Transverse colon (tissue), 4 donors: ENCODE measurements at regions not wholly inside any gene's neighbourhood (a gene's known extent, or its start where the extent isn't known, plus 50 kb on each side); places are given as distances from the start of the nearest gene placed in this dataset.

Experiments
- DNase-seq: peaks from one replicate; pipeline ENCODE4 v3.0.0-alpha.2; 2019
- H3K27ac ChIP-seq, 4 donors: fragments of 200-600 bp; sonication (generic); 2 replicates each; pipeline ENCODE4 v1.5.1; 2016 to 2018; ENCODE audit warnings: inconsistent platforms in 4 of 4
- H3K27me3 ChIP-seq: fragments of 200-600 bp; sonication (generic); 2 replicates; pipeline ENCODE4 v1.5.1; 2017; ENCODE audit warnings: inconsistent platforms
- H3K36me3 ChIP-seq, 4 donors: fragments of 200-600 bp; sonication (generic); 2 replicates each; pipeline ENCODE4 v1.5.1; 2017 to 2019; ENCODE audit warnings: inconsistent platforms in 4 of 4
- H3K4me1 ChIP-seq, 4 donors: fragments of 200-600 bp; sonication (generic); 2 replicates each; pipeline ENCODE4 v1.5.1; 2017 to 2020; ENCODE audit warnings: inconsistent platforms in 4 of 4
- H3K4me3 ChIP-seq, 4 donors: fragments of 200-600 bp; sonication (generic); 1 replicate in 1 of 4; 2 replicates in 3 of 4; pipeline versions ENCODE4 v1.5.1 to v1.6.1; 2017 to 2019; ENCODE audit warnings: inconsistent platforms in 4 of 4
- H3K9me3 ChIP-seq, 2 donors: fragments of 200-600 bp; sonication (generic); 2 replicates each; pipeline ENCODE4 v1.5.1; 2017 to 2019; ENCODE audit warnings: inconsistent platforms in 2 of 2
- CTCF ChIP-seq, 5 experiments: fragments of 200-600 bp in 3 of 5; fragments of 450-650 bp in 2 of 5; sonication (generic) in 3 of 5; IDR thresholded peaks; 1 replicate in 2 of 5; 2 replicates in 3 of 5; pipeline ENCODE4 v1.5.1; 2016 to 2017; ENCODE audit warnings: antibody characterized with exemption in 5 of 5, inconsistent platforms in 3 of 5, mild to moderate bottlenecking in 2 of 5, moderate library complexity in 1 of 5
- EP300 ChIP-seq: sonication (generic); formaldehyde crosslinking; IDR thresholded peaks from one replicate; pipeline ENCODE4 v1.6.1; 2017; ENCODE audit warnings: antibody characterized with exemption, low read depth
- POLR2A ChIP-seq: fragments of 450-650 bp; IDR thresholded peaks from one replicate; pipeline ENCODE4 v1.6.1; 2016; ENCODE audit warnings: antibody characterized with exemption, mild to moderate bottlenecking, moderate library complexity
- POLR2AphosphoS5 ChIP-seq, 3 donors: sonication (generic); formaldehyde crosslinking; IDR thresholded peaks; one replicate each; pipeline ENCODE4 v1.6.1; 2016; ENCODE audit warnings: antibody characterized with exemption in 3 of 3
- WGBS, 2 donors: methylation state at CpG; one replicate each; pipeline ENCODE4 v1.1.5; 2018; ENCODE audit warnings: low coverage in 1 of 2; 5-methylcytosine and 5-hydroxymethylcytosine counted together
- in situ Hi-C, 4 donors: fragments of 200-750 bp; cut with MboI; loops; one replicate each; pipeline versions ENCODE4 v1.15.0 to v1.15.1; 2017; ENCODE audit warnings: low sequenced_read_pairs in 3 of 4, low pct_ligation_motif_present in 1 of 4, low pct_unique_long_range_greater_than_20kb in 1 of 4
- intact Hi-C: fragments of 100-400 bp; cut with DNase I; formaldehyde crosslinking; loops from one replicate; pipeline ENCODE4 v1.15.1; 2023; ENCODE audit warnings: low total_unique reads

- no peak overlapping the region for H3K4me3 ChIP-seq
- intact Hi-C loops (no loop called here), in situ Hi-C loops (no loop called here)
- H3K4me1 ChIP-seq, result no peaks in the 10 kb centered on the region
- DNase-seq, result no peak
- H3K36me3 ChIP-seq, result no peaks in the 10 kb centered on the region
- no peaks in the 10 kb centered on the region for H3K27me3 ChIP-seq
- WGBS, 2 donors, result 67 to 83% methylated on average over 2 to 8 of the region's 8 CpGs
- no peak for TF ChIP-seq POLR2AphosphoS5 (IDR thresholded peaks at IDR 0.05)
- no peak for TF ChIP-seq CTCF (IDR thresholded peaks at IDR 0.05)
- no peak for TF ChIP-seq POLR2A
- TF ChIP-seq EP300, result no peak
- no peak overlapping the region for H3K27ac ChIP-seq
- H3K9me3 ChIP-seq, result no peaks in the 10 kb centered on the region
Measured at GRCh38 chr13:63512095-63512494, 2096.4 kb upstream of the PCDH20 start.

- no peaks in the 10 kb centered on the region for H3K36me3 ChIP-seq
- in situ Hi-C loops, result no loop called here
- no peaks in the 10 kb centered on the region for H3K4me1 ChIP-seq
- H3K4me3 ChIP-seq, result no peak overlapping the region
- no peaks in the 10 kb centered on the region for H3K27me3 ChIP-seq
- peaks cover 0 to 3% of the 10 kb centered on the region in 2 donors for H3K9me3 ChIP-seq
- DNase-seq, result no peak
- H3K27ac ChIP-seq, result no peak overlapping the region
- intact Hi-C loops, result no loop called here
- WGBS, 2 donors, result 33 to 34% methylated on average over 1 of the region's 1 CpG
- TF ChIP-seq POLR2A (no peak), CTCF (IDR thresholded peaks at IDR 0.05) (no peak), POLR2AphosphoS5 (IDR thresholded peaks at IDR 0.05) (no peak), EP300 (no peak)
Measured at GRCh38 chr13:63501702-63502101, 2086.1 kb upstream of the PCDH20 start.

GRCh38 chr13:63497601-63498000, 2082.0 kb upstream of the PCDH20 start:
- in situ Hi-C loops, result no loop called here
- intact Hi-C loops, result no loop called here
- TF ChIP-seq POLR2AphosphoS5 (IDR thresholded peaks at IDR 0.05), result no peak
- no peak for TF ChIP-seq POLR2A
- Histone ChIP-seq H3K4me1 (no peaks in the 10 kb centered on the region), H3K27me3 (no peaks in the 10 kb centered on the region), H3K27ac (no peak overlapping the region), H3K9me3 (peaks cover 0 to 3% of the 10 kb centered on the region in 2 donors), H3K36me3 (no peaks in the 10 kb centered on the region), H3K4me3 (no peak overlapping the region)
- no peak for DNase-seq

- intact Hi-C loops, result no loop called here
- H3K36me3 ChIP-seq, result no peaks in the 10 kb centered on the region
- no peak for DNase-seq
- in situ Hi-C loops, result no loop called here
- no peaks in the 10 kb centered on the region for H3K4me1 ChIP-seq
- no peaks in the 10 kb centered on the region for H3K27me3 ChIP-seq
- H3K27ac ChIP-seq, result no peak overlapping the region
- TF ChIP-seq POLR2A (no peak), EP300 (no peak), CTCF (IDR thresholded peaks at IDR 0.05) (no peak), POLR2AphosphoS5 (IDR thresholded peaks at IDR 0.05) (no peak)
- no peak overlapping the region for H3K4me3 ChIP-seq
- H3K9me3 ChIP-seq, result peaks cover 0 to 6% of the 10 kb centered on the region in 2 donors
- WGBS, 2 donors, result 56 to 69% methylated on average over 2 of the region's 2 CpGs
Measured at GRCh38 chr13:63492604-63493003, 2077.0 kb upstream of the PCDH20 start.

- in situ Hi-C loops (no loop called here), intact Hi-C loops (no loop called here)
- H3K27ac ChIP-seq, result no peak overlapping the region
- H3K27me3 ChIP-seq, result no peaks in the 10 kb centered on the region
- peaks cover 0 to 3% of the 10 kb centered on the region in 2 donors for H3K9me3 ChIP-seq
- 76 to 100% methylated on average over 1 of the region's 1 CpG for WGBS, 2 donors
- TF ChIP-seq EP300 (no peak), POLR2AphosphoS5 (IDR thresholded peaks at IDR 0.05) (no peak), CTCF (IDR thresholded peaks at IDR 0.05) (no peak), POLR2A (no peak)
- no peaks in the 10 kb centered on the region for H3K36me3 ChIP-seq
- H3K4me3 ChIP-seq, result no peak overlapping the region
- no peak for DNase-seq
- H3K4me1 ChIP-seq, result no peaks in the 10 kb centered on the region
Measured at GRCh38 chr13:63490149-63490548, 2074.5 kb upstream of the PCDH20 start.
